ENCODE measurements at regions not wholly inside any gene's neighbourhood (a gene's known extent, or its start where the extent isn't known, plus 50 kb on each side); places are given as distances from the start of the nearest gene placed in this dataset.

DNA sequence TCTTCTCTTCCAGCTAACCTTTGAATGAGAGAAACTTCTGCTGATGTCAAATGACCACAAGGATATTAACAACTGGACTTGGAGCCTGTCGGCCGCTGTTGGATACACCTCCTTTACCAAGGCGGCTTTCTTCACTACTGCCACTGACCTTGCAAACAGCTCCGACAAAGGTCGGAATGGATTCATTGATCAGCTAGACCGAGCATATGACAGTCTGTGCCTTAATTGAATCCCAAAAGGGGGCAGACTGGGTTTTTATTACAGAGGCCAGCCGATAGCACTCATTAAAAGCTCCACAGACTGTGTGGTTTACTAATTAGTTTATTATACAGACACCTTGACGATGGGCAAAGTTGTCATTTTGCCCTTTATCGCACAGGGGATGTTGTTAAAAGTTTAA, 394.5 kb downstream of the RERGL start:
- Histone ChIP-seq H3K36me3 (no peaks in the 10 kb centered on the region), H3K27ac (no peak overlapping the region), H3K4me3 (no peak overlapping the region), H3K4me1 (no peaks in the 10 kb centered on the region), H3K27me3 (no peaks in the 10 kb centered on the region), H3K9me3 (peaks cover 0 to 4% (median 0%) of the 10 kb centered on the region in 4 donors)
- TF ChIP-seq POLR2A (IDR thresholded peaks at IDR 0.05) (no peak), EP300 (IDR thresholded peaks at IDR 0.05) (no peak)
- TF ChIP-seq, protein P1, sequence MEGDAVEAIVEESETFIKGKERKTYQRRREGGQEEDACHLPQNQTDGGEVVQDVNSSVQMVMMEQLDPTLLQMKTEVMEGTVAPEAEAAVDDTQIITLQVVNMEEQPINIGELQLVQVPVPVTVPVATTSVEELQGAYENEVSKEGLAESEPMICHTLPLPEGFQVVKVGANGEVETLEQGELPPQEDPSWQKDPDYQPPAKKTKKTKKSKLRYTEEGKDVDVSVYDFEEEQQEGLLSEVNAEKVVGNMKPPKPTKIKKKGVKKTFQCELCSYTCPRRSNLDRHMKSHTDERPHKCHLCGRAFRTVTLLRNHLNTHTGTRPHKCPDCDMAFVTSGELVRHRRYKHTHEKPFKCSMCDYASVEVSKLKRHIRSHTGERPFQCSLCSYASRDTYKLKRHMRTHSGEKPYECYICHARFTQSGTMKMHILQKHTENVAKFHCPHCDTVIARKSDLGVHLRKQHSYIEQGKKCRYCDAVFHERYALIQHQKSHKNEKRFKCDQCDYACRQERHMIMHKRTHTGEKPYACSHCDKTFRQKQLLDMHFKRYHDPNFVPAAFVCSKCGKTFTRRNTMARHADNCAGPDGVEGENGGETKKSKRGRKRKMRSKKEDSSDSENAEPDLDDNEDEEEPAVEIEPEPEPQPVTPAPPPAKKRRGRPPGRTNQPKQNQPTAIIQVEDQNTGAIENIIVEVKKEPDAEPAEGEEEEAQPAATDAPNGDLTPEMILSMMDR (IDR thresholded peaks at IDR 0.05), result no peak
- WGBS, 2 donors, result 41 to 50% methylated on average over 9 of the region's 9 CpGs
- no peak for DNase-seq (ENCODE audit: low spot score in 2 of 2)

DNA sequence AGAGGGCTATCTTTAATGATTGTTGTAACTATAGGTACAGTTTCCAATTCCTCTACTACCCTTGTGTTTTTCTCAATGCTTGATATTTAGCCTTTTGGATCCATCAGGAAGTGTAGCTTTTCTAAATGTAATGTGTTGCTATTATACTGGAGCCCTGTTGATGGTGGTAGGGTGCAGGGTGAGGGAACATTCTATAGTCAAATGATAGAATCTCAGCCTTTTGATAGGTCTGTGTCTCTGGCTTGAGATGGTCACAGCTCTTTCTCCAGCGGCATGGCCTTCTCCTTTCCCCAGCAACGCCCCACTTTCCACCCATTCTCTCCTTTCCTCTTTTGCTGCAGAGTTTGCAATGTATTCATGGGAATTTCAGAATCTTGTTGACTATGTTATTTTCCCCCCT, 398.6 kb downstream of the RERGL start:
- no peaks in the 10 kb centered on the region for H3K27me3 ChIP-seq

DNA sequence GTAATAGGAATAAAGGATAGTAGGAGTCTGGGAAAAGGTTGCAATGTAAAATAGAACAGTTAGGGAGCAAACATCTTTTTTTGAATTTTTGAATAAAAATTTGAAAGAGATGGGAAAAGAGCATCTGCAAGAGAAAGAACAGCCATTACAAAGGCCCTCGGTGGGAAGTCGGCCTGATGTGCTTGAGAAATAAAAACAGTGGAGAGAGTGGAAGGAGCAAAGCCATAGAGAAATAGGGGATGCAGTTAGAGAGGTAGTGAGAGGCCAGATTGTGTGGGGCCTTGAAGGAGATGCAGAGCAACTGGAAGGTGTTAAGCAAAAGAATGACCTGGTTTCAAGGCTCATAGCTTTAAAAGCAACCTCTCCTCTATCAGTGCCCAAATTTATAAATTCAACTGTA, 409.8 kb downstream of the RERGL start:
- DNase-seq (ENCODE audit: low spot score in 2 of 2), result no peak
- H3K36me3 ChIP-seq, result no peaks in the 10 kb centered on the region
- no peak overlapping the region for H3K4me3 ChIP-seq
- peaks cover 0 to 1% (median 0%) of the 10 kb centered on the region in 4 donors for H3K9me3 ChIP-seq
- H3K4me1 ChIP-seq, result no peaks in the 10 kb centered on the region
- TF ChIP-seq, protein P1 (IDR thresholded peaks at IDR 0.05), result no peak
- no peak for TF ChIP-seq POLR2A (IDR thresholded peaks at IDR 0.05)
- TF ChIP-seq EP300 (IDR thresholded peaks at IDR 0.05), result no peak
- no peaks in the 10 kb centered on the region for H3K27me3 ChIP-seq
- 36 to 37% methylated on average over 2 of the region's 2 CpGs for WGBS, 2 donors
- no peak overlapping the region for H3K27ac ChIP-seq

More for the DNA sequence above, 398.6 kb downstream of the RERGL start:
- TF ChIP-seq POLR2A (IDR thresholded peaks at IDR 0.05) (no peak), EP300 (IDR thresholded peaks at IDR 0.05) (no peak)
- TF ChIP-seq, protein P1 (IDR thresholded peaks at IDR 0.05), result no peak
- no peaks in the 10 kb centered on the region for H3K36me3 ChIP-seq
- no peaks in the 10 kb centered on the region for H3K4me1 ChIP-seq
- H3K9me3 ChIP-seq, result peaks cover 0 to 3% (median 0%) of the 10 kb centered on the region in 4 donors
- H3K4me3 ChIP-seq, result no peak overlapping the region
- WGBS, 2 donors, result 92 to 93% methylated on average over 2 of the region's 2 CpGs
- DNase-seq (ENCODE audit: low spot score in 2 of 2), result no peak
- H3K27ac ChIP-seq, result no peak overlapping the region

DNA sequence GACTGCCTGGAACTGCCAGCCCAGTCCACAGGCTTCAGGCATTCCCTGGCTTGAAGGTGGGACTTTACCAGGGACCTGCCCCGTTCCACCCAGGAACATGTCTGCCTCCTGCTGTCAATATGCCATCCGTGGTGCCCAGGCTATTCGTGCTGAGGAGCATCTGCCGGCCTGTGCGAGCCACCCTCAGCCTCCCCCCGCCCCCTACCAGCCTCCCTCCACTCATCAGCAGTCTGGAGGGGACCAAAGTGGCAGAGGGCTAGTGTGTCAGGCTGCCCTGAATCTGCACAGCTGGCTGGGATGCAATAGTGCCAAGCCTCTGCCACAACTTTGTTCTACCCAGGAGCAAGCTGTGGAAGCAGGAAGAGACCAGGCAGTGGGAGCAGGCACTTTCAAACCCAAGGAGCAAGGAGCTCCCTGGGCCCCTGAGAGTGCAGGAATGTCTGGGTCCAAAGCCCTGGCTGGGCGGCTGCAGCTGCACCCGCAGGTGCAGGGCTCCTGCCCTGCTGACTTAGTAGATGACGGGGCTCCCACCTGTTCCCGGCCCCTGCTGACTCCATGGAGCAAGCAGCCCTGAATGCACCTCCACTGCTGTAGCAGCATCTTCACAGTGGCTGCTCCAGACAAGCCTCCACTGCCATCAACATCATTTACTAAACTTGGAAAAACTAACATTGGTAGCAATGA, 423.2 kb downstream of the RERGL start:
- Histone ChIP-seq H3K27ac (no peak overlapping the region), H3K4me1 (no peaks in the 10 kb centered on the region), H3K27me3 (no peaks in the 10 kb centered on the region), H3K4me3 (no peak overlapping the region), H3K9me3 (no peaks in the 10 kb centered on the region), H3K36me3 (no peaks in the 10 kb centered on the region)
- WGBS, 2 donors, result 88 to 92% methylated on average over 10 of the region's 10 CpGs
- DNase-seq (ENCODE audit: low spot score in 2 of 2), result no peak
- TF ChIP-seq, protein P1 (IDR thresholded peaks at IDR 0.05), result no peak
- TF ChIP-seq POLR2A (IDR thresholded peaks at IDR 0.05) (no peak), EP300 (IDR thresholded peaks at IDR 0.05) (no peak)

DNA sequence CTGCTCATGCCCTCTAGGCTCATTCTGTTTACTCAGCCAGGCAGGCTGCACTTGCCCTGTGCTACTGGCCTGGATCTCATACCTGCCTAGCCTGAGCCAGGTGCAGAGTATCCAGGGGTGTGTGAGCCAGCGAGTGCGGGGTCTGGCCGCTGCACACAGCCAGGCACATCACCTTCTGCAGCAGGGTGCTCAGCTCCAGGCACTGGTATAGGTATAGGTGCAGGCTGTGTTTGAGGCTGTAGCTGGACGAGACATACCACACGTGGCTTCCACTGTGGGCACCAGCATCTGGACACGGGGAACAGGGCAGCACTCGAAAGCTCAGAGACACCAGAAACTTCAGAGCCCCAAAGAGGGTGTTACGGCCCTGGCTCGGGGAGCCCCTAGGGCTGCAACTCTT, 424.2 kb downstream of the RERGL start:
- H3K9me3 ChIP-seq, result no peaks in the 10 kb centered on the region
- H3K4me3 ChIP-seq, result no peak overlapping the region
- TF ChIP-seq POLR2A (IDR thresholded peaks at IDR 0.05) (no peak), EP300 (IDR thresholded peaks at IDR 0.05) (no peak)
- TF ChIP-seq, protein P1 (IDR thresholded peaks at IDR 0.05), result no peak
- DNase-seq (ENCODE audit: low spot score in 2 of 2), result no peak
- 87 to 90% methylated on average over 7 to 9 of the region's 9 CpGs for WGBS, 2 donors
- H3K4me1 ChIP-seq, result no peaks in the 10 kb centered on the region
- no peaks in the 10 kb centered on the region for H3K27me3 ChIP-seq
- H3K27ac ChIP-seq, result no peak overlapping the region
- no peaks in the 10 kb centered on the region for H3K36me3 ChIP-seq
